Hematopoietic multipotent progenitor cell treated with erythropoietin and hydrocortisone succinate and interleukin-3 and kit ligand, for 8 days (in vitro differentiated cells): ENCODE measurements at regions not wholly inside any gene's neighbourhood (a gene's known extent, or its start where the extent isn't known, plus 50 kb on each side); places are given as distances from the start of the nearest gene placed in this dataset.
"Not testable (repeated sequence)": the region's sequence is repeated elsewhere in the genome, so short reads cannot be mapped to it uniquely, and the experiment has no call there.

Experiments used
- DNase-seq: peaks from one replicate; pipeline ENCODE4 v3.0.0-alpha.2; 2015

DNA sequence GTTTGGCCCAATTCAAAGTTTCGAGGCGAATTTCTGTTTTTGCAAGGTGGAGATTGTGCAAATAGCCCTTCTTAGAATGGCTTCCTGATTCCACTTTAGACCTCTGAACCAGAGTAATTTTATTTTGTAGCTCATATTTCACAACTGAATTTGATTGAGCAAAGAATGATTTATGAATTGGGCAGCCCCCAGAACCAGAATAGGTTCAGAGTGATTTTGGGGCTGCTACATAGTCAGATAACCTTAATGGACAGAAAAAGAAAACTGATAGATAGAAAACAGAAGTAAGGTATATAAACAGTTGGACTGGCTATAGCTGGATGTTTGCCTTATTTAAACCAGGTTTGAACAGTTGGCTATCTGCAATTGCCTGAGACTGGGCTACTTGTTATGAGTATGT is 156.6 kb downstream of the YIPF5 start:
- no peak for DNase-seq

DNA sequence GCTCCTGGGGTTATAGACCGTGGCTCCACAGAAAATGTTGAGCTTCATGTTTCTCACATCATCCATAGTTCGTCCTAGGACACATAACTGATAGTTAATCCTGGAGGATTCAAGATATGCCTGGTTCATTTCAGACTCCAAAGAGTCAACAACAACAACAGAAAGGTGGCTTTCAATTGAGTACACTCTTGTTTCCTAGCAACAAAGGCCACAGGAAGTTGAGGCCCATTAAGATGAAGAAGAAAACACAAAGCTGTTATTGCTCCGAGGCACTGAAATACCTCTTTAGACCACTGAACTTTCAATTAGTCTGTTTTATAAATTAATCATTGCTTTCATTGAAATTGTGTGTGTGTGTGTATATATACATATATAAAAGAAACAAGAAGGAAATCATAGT is 154.5 kb downstream of the YIPF5 start:
- DNase-seq: no peak

- DNase-seq: no peak
Observed at GRCh38 chr5:144017119-144017518, 153.3 kb downstream of the YIPF5 start.

DNA sequence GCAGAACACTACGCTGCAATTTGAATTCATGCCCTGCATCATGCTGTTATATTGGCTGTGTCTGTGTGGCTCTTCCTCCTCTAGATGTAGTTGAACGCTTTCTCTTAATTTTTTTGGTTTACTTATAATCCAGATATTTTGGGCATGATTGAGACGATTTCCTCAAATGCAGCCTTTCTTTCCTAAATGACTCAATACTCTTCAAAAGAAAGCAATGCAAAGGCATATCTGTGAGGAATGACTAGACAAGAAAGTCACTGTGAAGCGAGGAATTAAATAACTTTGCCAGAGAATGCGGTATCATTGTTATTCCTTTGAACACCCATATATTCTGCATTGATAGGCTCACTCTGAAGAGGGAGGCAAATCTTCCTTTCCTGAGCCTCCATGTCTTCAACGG is 152.8 kb downstream of the YIPF5 start:
- no peak for DNase-seq

DNA sequence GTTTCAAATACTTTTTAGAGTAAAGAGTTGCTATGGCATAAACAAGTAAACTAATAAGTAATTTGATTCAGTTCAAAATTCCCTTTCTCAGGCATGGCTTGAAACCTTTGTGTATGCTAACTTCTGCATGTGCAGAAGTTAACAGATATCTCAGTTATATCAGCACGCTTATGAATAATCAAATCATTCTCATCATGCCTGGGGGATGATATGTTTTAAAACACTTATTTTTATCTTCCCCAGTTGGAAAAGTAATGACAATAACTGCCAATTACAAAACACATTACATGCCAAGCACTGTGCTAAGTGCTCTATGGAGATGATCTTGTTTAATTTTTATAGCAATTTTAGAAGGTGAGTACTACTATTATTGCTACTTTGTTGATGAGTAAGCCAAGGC is 146.4 kb downstream of the YIPF5 start:
- DNase-seq: no peak

DNA sequence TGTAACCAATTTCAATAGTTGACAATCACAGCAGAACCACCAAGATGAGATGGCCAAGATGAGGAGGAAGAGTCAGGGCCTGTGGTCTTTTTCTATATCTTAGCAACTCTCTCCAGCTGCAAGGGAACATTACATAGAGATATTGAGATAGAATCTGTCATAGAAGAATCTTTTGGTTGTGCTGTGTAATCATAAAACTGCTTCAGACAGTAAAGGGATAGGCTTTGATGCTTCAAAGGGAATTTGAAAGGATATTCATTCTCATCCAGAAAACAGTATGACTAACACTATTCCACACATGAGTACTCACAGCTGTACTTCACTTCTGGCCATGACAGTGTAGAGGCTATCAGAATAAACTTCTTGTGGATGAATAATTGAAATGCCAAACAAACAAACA is 145.9 kb downstream of the YIPF5 start:
- no peak for DNase-seq

DNA sequence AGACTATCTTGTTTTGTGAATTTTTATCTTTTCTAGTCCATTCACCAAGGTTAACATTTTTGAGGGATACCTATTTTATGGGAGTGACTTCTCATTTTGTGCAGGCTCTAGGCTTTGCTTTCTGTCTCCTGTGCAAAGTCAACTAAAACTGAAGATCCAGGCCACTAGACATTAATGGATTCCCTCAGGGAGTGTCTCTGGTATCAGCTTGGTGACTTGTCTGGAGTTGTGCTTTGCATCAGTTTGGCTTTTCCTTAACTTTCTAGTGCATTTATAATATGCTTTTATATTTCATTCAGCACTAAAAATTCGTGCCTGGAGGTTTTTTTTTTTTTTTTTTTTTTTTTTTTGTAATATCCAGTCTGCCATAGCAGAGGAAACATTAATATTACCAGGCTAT is 144.2 kb downstream of the YIPF5 start:
- no peak for DNase-seq

DNA sequence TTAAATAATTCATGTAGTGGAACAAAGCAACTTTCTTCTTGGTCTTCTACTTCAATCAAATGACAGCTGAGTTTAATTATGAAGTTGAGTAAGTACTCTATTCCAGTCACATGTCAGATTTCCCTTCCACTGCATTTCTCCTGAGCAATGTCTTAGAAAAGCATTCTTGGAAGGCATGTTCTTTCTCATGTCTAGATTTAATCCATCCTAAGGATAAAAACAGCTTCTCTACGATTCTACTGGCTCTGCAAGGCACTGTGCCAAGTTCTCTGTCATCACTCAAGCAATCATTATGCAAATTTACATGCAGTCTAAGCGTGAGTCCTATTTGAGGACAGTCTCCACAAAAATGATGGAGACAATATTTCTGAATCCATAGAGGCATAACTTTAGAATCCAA is 142.4 kb downstream of the YIPF5 start:
- no peak for DNase-seq

DNA sequence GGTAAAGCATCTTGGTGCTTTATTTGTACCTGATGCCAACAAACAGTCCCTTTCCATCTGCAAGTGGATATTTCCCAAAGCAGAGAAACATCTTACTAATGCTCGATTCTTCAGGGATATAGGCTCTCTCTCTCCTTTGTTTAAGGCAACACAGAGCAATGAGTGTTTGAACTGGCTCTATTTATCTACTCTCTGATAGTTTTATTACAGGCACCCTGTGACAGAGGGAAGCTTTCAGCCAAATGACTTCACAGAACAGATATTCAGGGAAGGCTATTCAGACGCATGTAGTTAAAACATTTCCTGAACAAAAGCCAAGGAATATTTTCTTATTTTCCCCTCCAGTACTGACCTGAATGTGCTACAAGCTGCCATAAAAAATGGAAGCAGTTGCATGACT is 141.8 kb downstream of the YIPF5 start:
- DNase-seq: no peak

GRCh38 chr5:144030904-144031303 is 139.6 kb downstream of the YIPF5 start:
- no peak for DNase-seq

GRCh38 chr5:144032375-144032774 is 138.1 kb downstream of the YIPF5 start:
- DNase-seq: no peak

DNA sequence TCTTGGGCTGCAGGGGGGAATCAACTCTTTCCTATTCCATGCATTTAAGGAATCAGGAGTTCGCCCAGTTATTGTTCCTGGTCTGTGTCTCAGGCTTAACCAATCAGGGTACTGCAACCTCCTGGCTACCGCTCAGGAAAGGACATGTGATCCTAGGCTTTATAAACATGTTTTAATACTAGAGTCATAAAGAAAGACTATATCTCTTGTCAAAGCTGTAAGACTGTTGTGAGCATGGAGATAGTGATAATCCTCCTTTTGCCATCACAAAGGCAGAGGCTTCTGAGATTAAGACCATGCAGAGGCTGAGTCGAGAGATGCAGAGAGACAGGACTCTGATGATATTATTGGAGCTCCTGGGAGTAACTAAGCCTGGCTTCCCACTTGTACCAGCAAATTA is 137.0 kb downstream of the YIPF5 start:
- DNase-seq: no peak

DNA sequence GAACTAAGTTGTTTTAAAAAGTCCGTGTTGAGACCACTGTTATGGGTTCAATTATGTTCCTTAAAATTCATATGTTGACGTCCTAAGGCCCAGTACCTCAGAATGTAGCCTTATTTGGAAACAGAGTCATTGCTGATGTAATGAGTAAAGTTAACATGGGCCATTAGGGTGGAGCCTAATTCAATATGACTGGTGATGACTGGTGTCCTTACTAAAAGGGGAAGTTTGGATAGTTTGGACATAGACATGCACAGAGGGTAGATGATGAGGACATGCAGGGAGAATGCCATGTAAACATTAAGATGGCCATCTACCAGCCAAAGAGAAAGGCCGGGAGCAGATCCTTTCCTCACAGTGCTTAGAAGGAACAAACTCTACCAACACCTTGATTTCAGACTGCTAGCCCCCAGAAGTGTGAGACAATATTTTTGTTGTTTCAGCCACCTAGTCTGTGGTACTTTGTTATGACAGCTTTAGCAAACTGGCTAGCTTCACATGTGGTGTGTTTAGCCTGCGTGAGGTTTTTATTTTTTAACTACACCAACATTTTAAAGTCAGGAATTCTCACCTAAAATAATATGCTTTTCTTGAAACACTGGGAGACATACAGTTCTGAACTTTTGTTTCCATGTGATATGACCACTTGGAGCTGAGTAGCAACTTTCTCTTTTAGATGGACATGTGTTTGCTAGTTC is 135.3 kb downstream of the YIPF5 start:
- no peak for DNase-seq

GRCh38 chr5:144036476-144036875 is 134.0 kb downstream of the YIPF5 start:
- no peak for DNase-seq

GRCh38 chr5:144040615-144041305 is 129.7 kb downstream of the YIPF5 start:
- DNase-seq: no peak

- DNase-seq: no peak
Observed at GRCh38 chr5:144042156-144042555, 128.3 kb downstream of the YIPF5 start.

- no peak for DNase-seq
Observed at GRCh38 chr5:144048259-144048856, 122.1 kb downstream of the YIPF5 start.

- not testable (repeated sequence) for DNase-seq
Observed at GRCh38 chr5:144055391-144055790, 115.1 kb downstream of the YIPF5 start.

GRCh38 chr5:144060091-144060490 is 110.4 kb downstream of the YIPF5 start:
- DNase-seq: not testable (repeated sequence)

GRCh38 chr5:144060598-144060997 is 109.9 kb downstream of the YIPF5 start:
- DNase-seq: no peak

DNA sequence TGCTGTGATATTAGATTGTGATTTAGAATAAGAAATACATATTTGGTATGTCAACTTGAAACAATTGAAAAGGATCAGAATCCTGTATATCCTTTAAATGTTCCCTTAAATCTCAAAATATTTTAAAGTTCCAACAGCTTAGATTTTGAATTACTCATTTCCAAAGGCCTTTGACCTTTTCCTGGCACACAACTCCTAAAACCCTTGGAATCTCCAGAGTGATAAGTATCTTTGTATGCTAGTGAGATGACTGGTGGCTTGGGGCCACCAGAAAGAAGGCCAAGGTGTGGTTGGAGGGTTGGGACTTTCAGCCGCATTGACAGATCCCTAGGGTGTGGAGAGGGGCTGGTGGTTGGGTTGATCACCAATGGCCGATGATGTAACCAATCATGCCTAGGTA is 104.7 kb downstream of the YIPF5 start:
- DNase-seq: no peak

DNA sequence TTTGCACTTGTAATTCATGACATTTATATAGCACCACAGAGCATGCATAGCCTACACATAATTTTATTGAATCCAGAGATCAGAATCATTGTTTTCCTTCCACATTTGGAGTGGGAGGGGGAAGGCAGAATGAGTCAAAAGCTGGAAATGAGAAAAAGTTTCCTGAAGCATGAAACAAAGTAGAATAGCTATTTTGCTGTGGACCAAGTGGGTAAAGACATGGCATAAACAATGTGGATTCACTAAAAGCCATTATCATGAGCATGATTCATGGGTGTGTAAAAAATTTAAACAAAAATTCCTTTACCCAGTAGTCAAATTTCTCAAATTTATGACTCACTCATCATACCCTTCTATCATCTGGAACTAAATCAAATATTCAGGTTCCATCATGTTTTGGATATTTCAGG is 97.9 kb downstream of the YIPF5 start:
- DNase-seq: no peak

- DNase-seq: no peak
Observed at GRCh38 chr5:144076521-144077083, 93.9 kb downstream of the YIPF5 start.

- no peak for DNase-seq
Observed at GRCh38 chr5:144083185-144083584, 87.3 kb downstream of the YIPF5 start.
